Nephron progenitor cell (in vitro differentiated cells): ENCODE measurements at regions not wholly inside any gene's neighbourhood (a gene's known extent, or its start where the extent isn't known, plus 50 kb on each side); places are given as distances from the start of the nearest gene placed in this dataset.

ENCODE experiments used
- DNase-seq: peaks from one replicate; pipeline ENCODE4 v3.0.0; 2021
- H3K27ac Mint-ChIP-seq: 2 replicates; pipeline ENCODE4 v1.8.0; 2021; ENCODE audit warnings: mild to moderate bottlenecking, moderate library complexity, mixed read lengths
- H3K27me3 Mint-ChIP-seq: 2 replicates; pipeline ENCODE4 v1.8.0; 2021; ENCODE audit warnings: mild to moderate bottlenecking, low read depth, mixed read lengths; ENCODE audit not compliant: poor library complexity
- H3K36me3 Mint-ChIP-seq: 2 replicates; pipeline ENCODE4 v1.8.0; 2021; ENCODE audit warnings: low read depth, mixed read lengths
- H3K4me1 Mint-ChIP-seq: 2 replicates; pipeline ENCODE4 v1.8.0; 2021; ENCODE audit warnings: mixed read lengths
- H3K4me3 Mint-ChIP-seq: 2 replicates; pipeline ENCODE4 v1.8.0; 2021; ENCODE audit warnings: mild to moderate bottlenecking, moderate library complexity, mixed read lengths
- H3K9me3 Mint-ChIP-seq: 2 replicates; pipeline ENCODE4 v1.8.0; 2021; ENCODE audit warnings: mild to moderate bottlenecking, moderate library complexity, mixed read lengths
- TF ChIP-seq, protein P1 (sequence below): fragments of 200-600 bp; sonication (generic); IDR thresholded peaks from 2 replicates; pipeline ENCODE4 v1.5.0; 2021; ENCODE audit warnings: antibody characterized with exemption

DNA sequence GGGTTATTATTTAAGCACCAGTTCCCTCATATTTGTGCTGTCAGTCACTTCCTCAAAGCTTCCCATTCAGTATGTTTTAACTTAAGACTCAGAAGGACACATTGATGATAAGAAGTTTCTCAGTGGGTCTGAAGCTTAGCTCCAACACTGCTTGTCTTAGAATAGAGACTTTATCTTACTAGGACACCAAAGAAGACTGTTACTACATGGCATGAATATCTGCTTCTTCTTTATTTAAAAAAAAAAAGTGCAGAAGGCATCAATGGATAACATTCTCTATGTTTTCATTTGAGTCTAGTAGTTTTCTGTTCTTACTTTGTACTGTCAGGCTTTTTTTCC is 404.2 kb downstream of the DAD1 start:
- no peaks in the 10 kb centered on the region for H3K9me3 Mint-ChIP-seq
- H3K27me3 Mint-ChIP-seq = peaks cover 18% of the 10 kb centered on the region
- H3K4me3 Mint-ChIP-seq = no peak overlapping the region
- no peak overlapping the region for H3K27ac Mint-ChIP-seq
- DNase-seq = no peak
- H3K4me1 Mint-ChIP-seq = no peaks in the 10 kb centered on the region
- H3K36me3 Mint-ChIP-seq = no peaks in the 10 kb centered on the region
- TF ChIP-seq, protein P1, sequence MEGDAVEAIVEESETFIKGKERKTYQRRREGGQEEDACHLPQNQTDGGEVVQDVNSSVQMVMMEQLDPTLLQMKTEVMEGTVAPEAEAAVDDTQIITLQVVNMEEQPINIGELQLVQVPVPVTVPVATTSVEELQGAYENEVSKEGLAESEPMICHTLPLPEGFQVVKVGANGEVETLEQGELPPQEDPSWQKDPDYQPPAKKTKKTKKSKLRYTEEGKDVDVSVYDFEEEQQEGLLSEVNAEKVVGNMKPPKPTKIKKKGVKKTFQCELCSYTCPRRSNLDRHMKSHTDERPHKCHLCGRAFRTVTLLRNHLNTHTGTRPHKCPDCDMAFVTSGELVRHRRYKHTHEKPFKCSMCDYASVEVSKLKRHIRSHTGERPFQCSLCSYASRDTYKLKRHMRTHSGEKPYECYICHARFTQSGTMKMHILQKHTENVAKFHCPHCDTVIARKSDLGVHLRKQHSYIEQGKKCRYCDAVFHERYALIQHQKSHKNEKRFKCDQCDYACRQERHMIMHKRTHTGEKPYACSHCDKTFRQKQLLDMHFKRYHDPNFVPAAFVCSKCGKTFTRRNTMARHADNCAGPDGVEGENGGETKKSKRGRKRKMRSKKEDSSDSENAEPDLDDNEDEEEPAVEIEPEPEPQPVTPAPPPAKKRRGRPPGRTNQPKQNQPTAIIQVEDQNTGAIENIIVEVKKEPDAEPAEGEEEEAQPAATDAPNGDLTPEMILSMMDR = no peak

DNA sequence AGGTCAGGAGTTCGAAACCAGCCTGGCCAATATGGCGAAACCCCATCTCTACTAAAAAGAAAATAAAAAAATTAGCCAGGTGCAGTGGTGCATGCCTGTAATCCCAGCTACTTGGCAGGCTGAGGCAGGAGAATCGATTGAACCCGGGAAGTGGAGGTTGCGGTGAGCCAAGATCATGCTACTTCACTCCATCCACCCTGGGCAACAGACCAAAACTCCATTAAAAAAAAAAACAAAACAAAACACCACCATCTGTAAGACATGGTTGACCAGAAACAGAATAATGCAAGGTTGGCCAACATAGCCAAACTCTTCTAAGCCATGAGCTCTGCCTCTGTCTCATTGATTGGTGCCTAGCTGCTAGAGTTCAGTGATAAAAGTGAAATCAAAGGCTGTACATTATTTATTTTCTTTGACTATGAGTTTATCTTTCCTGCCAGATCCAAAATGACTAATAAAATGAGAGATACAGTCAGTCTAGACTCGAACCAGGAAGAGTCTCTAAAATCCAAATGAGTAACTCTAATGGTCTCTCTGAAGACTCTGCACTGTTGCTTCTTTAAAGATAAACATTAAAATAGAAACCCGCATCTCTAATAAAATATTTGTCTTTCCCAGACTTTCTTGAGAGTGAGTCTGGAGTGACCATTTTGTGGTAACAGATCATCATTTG is 404.7 kb downstream of the DAD1 start:
- no peaks in the 10 kb centered on the region for H3K36me3 Mint-ChIP-seq
- H3K27me3 Mint-ChIP-seq = peaks cover 18% of the 10 kb centered on the region
- no peak overlapping the region for H3K4me3 Mint-ChIP-seq
- no peaks in the 10 kb centered on the region for H3K9me3 Mint-ChIP-seq
- no peaks in the 10 kb centered on the region for H3K4me1 Mint-ChIP-seq
- TF ChIP-seq, protein P1 = no peak
- DNase-seq = no peak
- H3K27ac Mint-ChIP-seq = no peak overlapping the region

DNA sequence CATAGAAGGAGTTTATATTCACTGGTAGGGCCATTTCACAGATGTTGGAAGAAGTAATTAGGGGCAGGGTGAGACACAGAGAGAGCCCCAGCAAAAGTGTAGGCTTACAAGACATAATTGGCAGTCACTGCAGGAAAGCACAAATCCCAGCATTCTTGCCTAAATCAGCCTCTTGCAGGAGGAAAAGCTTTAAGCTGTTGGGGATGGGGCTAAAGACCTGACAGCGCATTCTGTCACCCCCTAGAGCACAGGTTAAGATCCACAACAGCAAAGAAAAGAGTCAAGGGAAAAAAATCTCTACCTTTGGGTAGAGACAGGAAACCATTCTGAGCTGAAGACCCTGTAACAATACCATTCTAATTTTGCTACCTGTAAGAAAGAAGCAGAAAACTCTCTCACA is 409.0 kb downstream of the DAD1 start:
- no peaks in the 10 kb centered on the region for H3K9me3 Mint-ChIP-seq
- peaks cover 12% of the 10 kb centered on the region for H3K27me3 Mint-ChIP-seq
- TF ChIP-seq, protein P1 = no peak
- no peaks in the 10 kb centered on the region for H3K36me3 Mint-ChIP-seq
- no peak for DNase-seq
- H3K4me1 Mint-ChIP-seq = peaks cover 5% of the 10 kb centered on the region
- H3K27ac Mint-ChIP-seq = no peak overlapping the region
- H3K4me3 Mint-ChIP-seq = no peak overlapping the region

DNA sequence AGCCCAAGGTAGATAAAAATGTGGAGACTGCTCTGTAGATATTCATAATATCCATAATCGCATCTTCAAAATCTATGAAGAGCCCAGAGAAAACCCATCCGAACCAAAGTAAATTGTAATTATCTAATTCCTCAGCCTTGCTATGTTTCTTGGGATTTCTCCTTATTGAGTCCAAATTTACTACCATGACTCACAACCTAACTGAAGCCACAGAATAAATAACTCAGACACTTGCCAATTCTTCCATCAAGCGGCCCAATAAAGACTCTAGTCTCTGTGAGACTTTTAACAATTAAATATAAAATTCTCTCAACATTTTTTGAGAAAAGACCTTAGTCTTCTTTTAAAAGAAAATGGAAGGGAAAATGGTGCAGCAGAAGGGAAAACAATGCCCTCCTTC is 409.8 kb downstream of the DAD1 start:
- no peak for DNase-seq
- Mint-ChIP-seq H3K4me3 (no peak overlapping the region), H3K27ac (no peak overlapping the region), H3K9me3 (no peaks in the 10 kb centered on the region), H3K36me3 (no peaks in the 10 kb centered on the region), H3K4me1 (peaks cover 5% of the 10 kb centered on the region), H3K27me3 (peaks cover 11% of the 10 kb centered on the region)
- TF ChIP-seq, protein P1 = no peak

DNA sequence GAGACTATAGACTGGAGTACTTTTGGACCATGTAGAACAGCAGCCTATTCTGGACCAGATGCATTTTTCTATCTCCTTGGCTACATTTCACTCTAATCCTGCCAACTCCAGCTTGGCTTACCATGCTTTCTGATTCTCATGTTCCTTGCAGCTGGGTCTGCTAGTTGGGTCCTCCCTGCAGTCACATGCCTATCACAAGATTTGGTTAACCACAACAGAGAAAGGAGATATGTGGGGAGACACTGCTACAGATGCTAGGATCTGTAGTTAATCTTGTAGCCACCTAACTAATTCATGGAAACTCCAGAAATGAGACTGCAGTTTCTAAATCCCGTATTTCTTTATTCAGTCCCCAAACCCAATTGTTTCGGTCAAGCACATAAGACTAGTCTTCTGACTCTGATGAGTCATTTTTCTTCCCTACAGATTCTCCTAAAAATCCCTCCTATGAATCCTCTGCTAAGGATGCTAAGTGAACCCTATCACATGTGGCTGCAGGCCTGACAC is 410.6 kb downstream of the DAD1 start:
- no peaks in the 10 kb centered on the region for H3K9me3 Mint-ChIP-seq
- H3K27me3 Mint-ChIP-seq = peaks cover 8% of the 10 kb centered on the region
- no peak overlapping the region for H3K4me3 Mint-ChIP-seq
- H3K27ac Mint-ChIP-seq = no peak overlapping the region
- no peaks in the 10 kb centered on the region for H3K36me3 Mint-ChIP-seq
- peaks cover 5% of the 10 kb centered on the region for H3K4me1 Mint-ChIP-seq
- TF ChIP-seq, protein P1 = no peak
- no peak for DNase-seq

DNA sequence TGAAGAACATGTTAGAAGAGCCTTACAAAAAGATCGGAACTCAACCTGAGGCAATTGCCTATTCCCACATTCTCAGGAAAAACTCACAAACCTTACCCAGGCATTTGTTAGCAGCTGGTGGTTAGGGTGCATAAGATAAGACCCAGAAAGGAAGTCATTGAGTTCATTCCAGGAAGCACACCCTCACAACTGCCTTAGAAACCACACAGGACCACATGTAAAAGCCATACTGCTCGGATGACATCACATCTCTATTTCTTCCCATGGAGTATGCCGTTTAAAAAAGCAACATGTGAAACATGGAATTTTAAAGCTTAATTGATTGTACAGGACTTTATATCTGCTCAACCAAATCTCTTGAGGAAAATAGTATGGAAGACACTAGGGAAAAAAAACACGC is 411.2 kb downstream of the DAD1 start:
- H3K4me1 Mint-ChIP-seq = peaks cover 5% of the 10 kb centered on the region
- TF ChIP-seq, protein P1 = no peak
- H3K4me3 Mint-ChIP-seq = no peak overlapping the region
- H3K36me3 Mint-ChIP-seq = no peaks in the 10 kb centered on the region
- H3K27ac Mint-ChIP-seq = no peak overlapping the region
- H3K9me3 Mint-ChIP-seq = no peaks in the 10 kb centered on the region
- no peak for DNase-seq
- H3K27me3 Mint-ChIP-seq = peaks cover 8% of the 10 kb centered on the region
